RPMI7951 (cell line): ENCODE measurements at regions not wholly inside any gene's neighbourhood (a gene's known extent, or its start where the extent isn't known, plus 50 kb on each side); places are given as distances from the start of the nearest gene placed in this dataset.

Source experiments
- DNase-seq: peaks from one replicate; pipeline ENCODE4 v3.0.0-alpha.2; 2012; ENCODE audit warnings: low read depth

DNA sequence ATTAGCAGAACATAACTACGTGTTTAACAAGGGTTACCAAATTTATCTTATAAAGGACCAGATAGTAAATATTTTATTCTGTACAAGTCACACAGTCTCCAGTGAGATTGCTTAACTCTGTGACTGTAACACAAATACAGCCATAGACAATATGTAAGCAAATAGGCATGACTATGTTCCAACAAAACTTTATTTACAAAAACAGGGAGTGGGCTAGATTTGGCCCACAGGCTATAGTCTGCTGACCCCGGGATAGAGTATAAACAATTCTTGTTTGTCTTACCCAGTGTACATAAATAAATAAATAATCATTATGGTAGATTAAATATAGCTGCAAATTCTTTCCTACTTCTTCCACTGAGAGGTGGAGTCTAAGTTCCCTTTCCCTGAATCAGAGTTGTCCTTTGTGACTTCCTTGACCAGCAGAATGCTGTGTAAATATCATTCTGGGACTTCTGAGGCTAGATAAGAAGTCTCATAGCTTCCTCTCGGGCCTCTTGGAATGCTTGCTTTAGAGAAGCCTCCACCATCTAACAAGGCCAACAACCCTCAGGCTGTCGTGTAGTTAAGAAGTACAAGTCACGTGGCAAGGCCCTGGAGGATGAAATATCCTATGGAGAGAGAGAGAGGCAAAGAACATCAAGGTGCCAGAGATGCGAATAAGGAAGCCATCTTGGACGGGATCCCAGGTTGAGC is 59.1 kb upstream of the TMEM244 start:
- peak; percentile 7 for DNase-seq

DNA sequence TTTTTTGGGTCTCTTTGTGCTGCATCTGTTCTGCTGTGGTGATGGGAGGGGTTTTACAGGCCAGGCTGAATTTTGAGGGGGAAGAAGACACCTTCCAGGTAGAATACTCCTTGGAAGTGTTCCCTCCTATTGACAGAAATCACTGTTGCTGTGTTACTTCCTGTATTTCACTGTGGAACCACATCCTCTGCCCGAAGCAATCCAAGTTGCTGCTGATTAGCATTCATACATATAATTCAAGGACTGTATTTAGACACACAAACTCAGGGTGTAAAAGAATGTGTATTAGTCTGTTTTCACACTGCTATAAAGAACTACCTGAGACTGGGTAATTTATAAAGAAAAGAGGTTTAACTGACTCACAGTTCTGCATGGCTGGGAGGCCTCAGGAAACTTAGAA is 50.6 kb upstream of the TMEM244 start:
- DNase-seq: no peak
